ENCODE measurements at regions not wholly inside any gene's neighbourhood (a gene's known extent, or its start where the extent isn't known, plus 50 kb on each side); places are given as distances from the start of the nearest gene placed in this dataset.

GRCh38 chr3:14590569-14590968, 50.4 kb upstream of the GRIP2 start:
- DNase-seq, result no peak

DNA sequence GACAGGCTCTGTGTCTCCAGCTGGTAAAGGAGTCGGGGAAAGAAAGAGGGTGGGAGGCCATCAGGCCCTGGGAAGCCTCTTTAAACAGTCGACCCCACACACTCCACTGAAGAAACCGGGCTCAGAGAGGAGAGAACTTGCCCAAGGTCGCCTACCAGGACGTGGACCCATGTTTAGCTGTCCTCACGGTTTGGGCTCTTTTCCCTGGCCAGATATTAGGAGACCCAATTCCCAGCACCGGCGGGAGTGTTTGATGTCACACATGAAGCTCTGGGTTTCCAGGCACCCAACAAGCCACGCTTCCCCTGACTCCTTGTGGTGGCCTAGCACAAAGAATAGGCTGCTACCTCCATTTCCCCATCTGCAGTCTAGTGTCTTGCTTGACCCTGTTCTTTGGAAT, 52.2 kb upstream of the GRIP2 start:
- DNase-seq, result no peak

GRCh38 chr3:14592836-14593235, 52.7 kb upstream of the GRIP2 start:
- no peak for DNase-seq

DNA sequence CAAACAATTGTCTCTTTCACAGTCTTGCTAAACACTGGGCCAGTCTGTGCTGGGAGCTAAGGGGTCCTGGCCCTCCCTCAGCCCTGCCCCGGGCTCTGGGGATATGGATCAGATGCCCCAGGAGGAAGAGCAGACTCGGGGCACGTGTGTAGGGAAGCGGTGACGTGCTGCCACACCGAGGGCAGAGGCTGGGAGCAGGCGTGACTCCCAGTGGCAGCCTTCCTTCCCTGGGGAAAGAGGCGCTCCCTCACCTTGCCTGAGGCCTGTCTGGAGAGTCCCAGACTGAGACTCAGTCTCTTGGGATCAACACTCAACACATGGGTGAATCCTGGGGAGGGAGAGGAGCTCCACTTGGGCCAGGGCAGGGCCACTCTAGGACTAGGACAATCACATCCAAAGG, 54.1 kb upstream of the GRIP2 start:
- DNase-seq, result no peak

DNA sequence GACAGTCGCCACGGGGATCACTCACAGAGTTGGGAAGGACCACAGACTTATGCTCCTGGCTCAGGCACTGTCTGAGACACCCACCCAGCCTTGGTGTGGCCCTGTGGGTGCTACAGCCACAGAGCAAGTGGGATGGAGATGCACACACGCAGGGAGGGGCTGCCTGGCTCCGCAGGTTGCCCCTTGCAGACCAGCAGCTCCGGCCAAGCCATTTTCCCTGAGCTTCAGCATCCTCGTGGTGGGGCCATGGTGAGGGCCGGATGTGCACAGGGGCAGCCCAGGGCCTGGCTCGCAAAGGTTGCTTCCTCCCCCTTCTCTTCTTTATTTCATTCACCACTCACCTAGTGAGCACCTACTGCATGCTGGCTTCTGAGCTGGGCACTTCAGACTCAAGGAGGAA, 55.4 kb upstream of the GRIP2 start:
- DNase-seq, result no peak

GRCh38 chr3:14597266-14597665, 54.3 kb upstream of the CCDC174 start:
- no peak for DNase-seq

GRCh38 chr3:14598143-14598569, 53.4 kb upstream of the CCDC174 start:
- peak in 4 of 6 experiments; percentile 1 to 38 (median 18) for DNase-seq

DNA sequence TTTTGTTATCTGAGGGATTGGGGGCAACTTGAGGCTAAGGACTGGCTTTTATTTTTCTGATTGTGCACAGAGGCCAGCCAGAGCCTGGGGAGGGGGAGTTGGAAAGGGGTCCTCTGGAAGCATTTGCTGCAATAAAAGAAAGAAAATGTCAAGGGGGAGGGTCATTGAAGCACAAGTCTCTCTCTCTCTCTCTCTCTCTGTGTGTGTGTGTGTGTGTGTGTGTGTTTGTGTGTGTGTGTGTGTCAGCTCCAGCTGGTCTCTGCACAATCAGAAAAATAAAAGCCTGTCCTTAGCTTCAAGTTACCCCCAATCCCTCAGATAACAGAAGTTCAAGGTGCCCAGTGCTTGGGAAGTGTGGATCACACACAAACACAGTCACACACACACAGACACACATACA, 52.1 kb upstream of the CCDC174 start:
- no peak for DNase-seq

DNA sequence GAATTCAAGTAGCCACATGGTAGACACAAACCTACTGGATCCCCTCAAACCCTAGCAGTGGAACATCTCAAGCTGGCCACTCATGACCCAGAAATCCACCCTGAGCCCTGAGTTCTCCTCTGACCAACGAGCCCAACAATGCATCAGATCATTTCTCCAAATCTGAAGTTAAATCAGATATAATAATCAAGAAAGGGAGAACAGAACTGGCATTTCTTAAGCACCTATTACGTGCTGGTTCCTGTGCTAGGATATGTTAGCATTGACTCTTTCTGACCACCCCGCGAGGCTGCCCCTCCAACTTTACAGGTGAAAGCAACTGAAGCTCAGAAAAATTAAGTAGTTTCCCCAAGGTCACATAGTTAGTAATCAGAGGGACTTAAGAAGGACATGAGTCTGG, 51.5 kb upstream of the CCDC174 start:
- DNase-seq, result no peak

GRCh38 chr3:14600856-14601610, 50.5 kb upstream of the CCDC174 start:
- DNase-seq, result no peak

DNA sequence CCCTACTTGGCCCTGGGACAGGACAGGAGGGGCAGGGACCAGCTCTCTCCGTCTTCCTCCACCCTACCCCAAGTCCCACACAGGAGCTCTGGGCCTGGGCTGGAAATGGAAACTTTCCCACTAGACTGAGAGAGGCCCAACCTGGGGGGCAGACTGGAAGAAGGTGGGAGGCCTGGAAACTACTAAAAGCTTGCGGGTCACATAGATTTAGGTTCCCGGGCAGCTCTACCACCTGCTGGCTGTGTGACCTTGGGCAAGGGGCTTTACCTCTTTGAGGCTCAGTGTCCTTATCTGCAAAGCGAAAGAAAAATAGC, 49.9 kb upstream of the CCDC174 start:
- DNase-seq, result no peak
